ENCODE measurements at regions not wholly inside any gene's neighbourhood (a gene's known extent, or its start where the extent isn't known, plus 50 kb on each side); places are given as distances from the start of the nearest gene placed in this dataset.

DNA sequence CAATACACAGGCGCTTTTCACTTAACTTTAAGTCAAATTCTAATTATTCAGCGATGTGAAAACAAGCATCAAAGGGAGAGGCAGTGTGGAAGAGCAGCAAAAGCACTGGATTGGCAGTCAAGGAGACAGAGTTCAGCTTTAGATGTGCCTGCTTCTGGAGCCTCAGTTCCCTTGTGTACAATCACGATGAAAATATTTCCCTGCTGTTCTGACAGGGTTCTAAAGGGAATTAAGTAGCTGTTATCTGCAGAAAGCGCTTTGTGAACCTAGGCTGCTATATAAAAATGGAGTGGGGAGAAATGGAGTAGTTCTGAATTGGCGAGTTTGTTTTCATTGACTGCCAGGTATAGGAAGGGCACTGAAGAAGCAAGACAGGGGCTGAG is 237.8 kb upstream of the SP8 start:
- TF ChIP-seq, protein P1, sequence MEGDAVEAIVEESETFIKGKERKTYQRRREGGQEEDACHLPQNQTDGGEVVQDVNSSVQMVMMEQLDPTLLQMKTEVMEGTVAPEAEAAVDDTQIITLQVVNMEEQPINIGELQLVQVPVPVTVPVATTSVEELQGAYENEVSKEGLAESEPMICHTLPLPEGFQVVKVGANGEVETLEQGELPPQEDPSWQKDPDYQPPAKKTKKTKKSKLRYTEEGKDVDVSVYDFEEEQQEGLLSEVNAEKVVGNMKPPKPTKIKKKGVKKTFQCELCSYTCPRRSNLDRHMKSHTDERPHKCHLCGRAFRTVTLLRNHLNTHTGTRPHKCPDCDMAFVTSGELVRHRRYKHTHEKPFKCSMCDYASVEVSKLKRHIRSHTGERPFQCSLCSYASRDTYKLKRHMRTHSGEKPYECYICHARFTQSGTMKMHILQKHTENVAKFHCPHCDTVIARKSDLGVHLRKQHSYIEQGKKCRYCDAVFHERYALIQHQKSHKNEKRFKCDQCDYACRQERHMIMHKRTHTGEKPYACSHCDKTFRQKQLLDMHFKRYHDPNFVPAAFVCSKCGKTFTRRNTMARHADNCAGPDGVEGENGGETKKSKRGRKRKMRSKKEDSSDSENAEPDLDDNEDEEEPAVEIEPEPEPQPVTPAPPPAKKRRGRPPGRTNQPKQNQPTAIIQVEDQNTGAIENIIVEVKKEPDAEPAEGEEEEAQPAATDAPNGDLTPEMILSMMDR (IDR thresholded peaks at IDR 0.05) = no peak
- no peak for TF ChIP-seq POLR2AphosphoS5 (IDR thresholded peaks at IDR 0.05)
